Chondrocyte (in vitro differentiated cells): ENCODE measurements at regions not wholly inside any gene's neighbourhood (a gene's known extent, or its start where the extent isn't known, plus 50 kb on each side); places are given as distances from the start of the nearest gene placed in this dataset.

Experiments used
- DNase-seq: peaks from one replicate; pipeline ENCODE4 v3.0.0; 2021; ENCODE audit warnings: mixed read lengths, low spot score
- H3K27ac Mint-ChIP-seq: one replicate; pipeline ENCODE4 v1.8.0; 2021; ENCODE audit warnings: mild to moderate bottlenecking, moderate library complexity, mixed read lengths; ENCODE audit not compliant: unreplicated experiment
- H3K27me3 Mint-ChIP-seq: 2 replicates; pipeline ENCODE4 v1.8.0; 2021; ENCODE audit warnings: low read depth, mixed read lengths
- H3K36me3 Mint-ChIP-seq: 2 replicates; pipeline ENCODE4 v1.8.0; 2021; ENCODE audit warnings: low read depth, mixed read lengths
- H3K4me1 Mint-ChIP-seq: 2 replicates; pipeline ENCODE4 v1.8.0; 2021; ENCODE audit warnings: low read depth, mild to moderate bottlenecking, mixed read lengths
- H3K4me3 Mint-ChIP-seq: one replicate; pipeline ENCODE4 v1.8.0; 2021; ENCODE audit warnings: mild to moderate bottlenecking, moderate library complexity, mixed read lengths; ENCODE audit not compliant: unreplicated experiment
- H3K9me3 Mint-ChIP-seq: 2 replicates; pipeline ENCODE4 v1.8.0; 2021; ENCODE audit warnings: low read depth, mixed read lengths
- TF ChIP-seq, protein P1 (sequence below): fragments of 200-600 bp; sonication (generic); IDR thresholded peaks from 2 replicates; pipeline ENCODE4 v1.5.0; 2021; ENCODE audit warnings: antibody characterized with exemption, mild to moderate bottlenecking, moderate library complexity

DNA sequence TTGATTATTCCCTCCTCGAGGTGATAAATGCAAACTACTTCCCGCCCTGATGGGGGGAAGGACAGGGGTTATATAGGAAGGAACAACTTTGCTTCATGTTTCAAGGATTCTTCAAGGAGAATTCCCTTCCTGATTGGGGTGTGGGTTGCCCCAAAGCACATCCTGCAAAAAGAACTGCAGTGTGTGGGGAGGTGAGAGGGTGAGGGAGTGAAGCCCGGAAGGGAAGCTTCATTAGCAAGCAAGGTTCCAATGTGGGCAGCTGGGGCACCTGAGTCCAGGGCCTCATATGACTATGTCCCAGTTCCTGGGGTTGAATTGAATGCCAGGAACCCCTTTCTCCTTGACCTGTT, 326.0 kb downstream of the MN1 start:
- TF ChIP-seq, protein P1, sequence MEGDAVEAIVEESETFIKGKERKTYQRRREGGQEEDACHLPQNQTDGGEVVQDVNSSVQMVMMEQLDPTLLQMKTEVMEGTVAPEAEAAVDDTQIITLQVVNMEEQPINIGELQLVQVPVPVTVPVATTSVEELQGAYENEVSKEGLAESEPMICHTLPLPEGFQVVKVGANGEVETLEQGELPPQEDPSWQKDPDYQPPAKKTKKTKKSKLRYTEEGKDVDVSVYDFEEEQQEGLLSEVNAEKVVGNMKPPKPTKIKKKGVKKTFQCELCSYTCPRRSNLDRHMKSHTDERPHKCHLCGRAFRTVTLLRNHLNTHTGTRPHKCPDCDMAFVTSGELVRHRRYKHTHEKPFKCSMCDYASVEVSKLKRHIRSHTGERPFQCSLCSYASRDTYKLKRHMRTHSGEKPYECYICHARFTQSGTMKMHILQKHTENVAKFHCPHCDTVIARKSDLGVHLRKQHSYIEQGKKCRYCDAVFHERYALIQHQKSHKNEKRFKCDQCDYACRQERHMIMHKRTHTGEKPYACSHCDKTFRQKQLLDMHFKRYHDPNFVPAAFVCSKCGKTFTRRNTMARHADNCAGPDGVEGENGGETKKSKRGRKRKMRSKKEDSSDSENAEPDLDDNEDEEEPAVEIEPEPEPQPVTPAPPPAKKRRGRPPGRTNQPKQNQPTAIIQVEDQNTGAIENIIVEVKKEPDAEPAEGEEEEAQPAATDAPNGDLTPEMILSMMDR, result no peak
- Mint-ChIP-seq H3K9me3 (no peaks in the 10 kb centered on the region), H3K36me3 (peaks cover 2% of the 10 kb centered on the region), H3K27me3 (no peaks in the 10 kb centered on the region), H3K4me3 (no peak overlapping the region), H3K27ac (peak overlapping the region; percentile 91), H3K4me1 (peaks cover 38% of the 10 kb centered on the region)
- DNase-seq, result no peak

GRCh38 chr22:27476318-27476717, 325.2 kb downstream of the MN1 start:
- H3K4me3 Mint-ChIP-seq, result no peak overlapping the region
- H3K36me3 Mint-ChIP-seq, result peaks cover 2% of the 10 kb centered on the region
- H3K27ac Mint-ChIP-seq, result peak overlapping the region; percentile 85
- H3K4me1 Mint-ChIP-seq, result peaks cover 38% of the 10 kb centered on the region
- no peaks in the 10 kb centered on the region for H3K27me3 Mint-ChIP-seq
- TF ChIP-seq, protein P1, result no peak
- no peak for DNase-seq
- H3K9me3 Mint-ChIP-seq, result no peaks in the 10 kb centered on the region

DNA sequence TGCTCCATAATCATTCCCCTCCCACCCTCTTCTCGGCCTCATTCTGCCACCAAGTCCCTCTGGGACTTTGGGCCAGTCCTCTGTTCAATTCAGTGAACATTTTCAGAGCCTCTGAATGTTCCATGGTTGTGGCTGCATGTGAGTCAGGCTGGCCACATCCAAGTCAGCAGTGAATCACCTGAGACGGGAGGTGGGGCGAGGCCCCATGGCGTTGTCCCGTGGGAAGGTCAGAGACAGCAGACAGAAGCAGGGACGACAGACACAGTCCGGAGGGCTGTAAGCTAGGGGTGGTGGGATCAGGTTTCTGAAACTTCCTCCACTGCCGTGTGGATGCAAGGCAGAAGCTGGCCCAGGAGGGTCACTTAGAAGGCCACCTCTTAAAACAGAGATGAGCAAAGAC, 324.8 kb downstream of the MN1 start:
- TF ChIP-seq, protein P1, result no peak
- DNase-seq, result no peak
- no peaks in the 10 kb centered on the region for H3K27me3 Mint-ChIP-seq
- H3K27ac Mint-ChIP-seq, result peak overlapping the region; percentile 85
- no peaks in the 10 kb centered on the region for H3K9me3 Mint-ChIP-seq
- H3K4me3 Mint-ChIP-seq, result no peak overlapping the region
- H3K36me3 Mint-ChIP-seq, result peaks cover 2% of the 10 kb centered on the region
- peaks cover 38% of the 10 kb centered on the region for H3K4me1 Mint-ChIP-seq

GRCh38 chr22:27477171-27477570, 324.4 kb downstream of the MN1 start:
- TF ChIP-seq, protein P1, result no peak
- Mint-ChIP-seq H3K27ac (peak overlapping the region; percentile 85), H3K27me3 (no peaks in the 10 kb centered on the region), H3K9me3 (no peaks in the 10 kb centered on the region), H3K36me3 (peaks cover 2% of the 10 kb centered on the region), H3K4me3 (no peak overlapping the region), H3K4me1 (peaks cover 38% of the 10 kb centered on the region)
- DNase-seq, result no peak

- no peak for DNase-seq
- H3K36me3 Mint-ChIP-seq, result peaks cover 2% of the 10 kb centered on the region
- no peak overlapping the region for H3K27ac Mint-ChIP-seq
- no peaks in the 10 kb centered on the region for H3K27me3 Mint-ChIP-seq
- peaks cover 16% of the 10 kb centered on the region for H3K4me1 Mint-ChIP-seq
- no peaks in the 10 kb centered on the region for H3K9me3 Mint-ChIP-seq
- TF ChIP-seq, protein P1, result no peak
- no peak overlapping the region for H3K4me3 Mint-ChIP-seq
These were observed 321.1 kb downstream of the MN1 start for GRCh38 chr22:27480487-27480886.
